HG02763 (cell line): ENCODE measurements at regions not wholly inside any gene's neighbourhood (a gene's known extent, or its start where the extent isn't known, plus 50 kb on each side); places are given as distances from the start of the nearest gene placed in this dataset.
A peak's percentile ranks its signal among the peaks of the same experiment; 100 is the strongest.
"Not testable (repeated sequence)": the region's sequence is repeated elsewhere in the genome, so short reads cannot be mapped to it uniquely, and the experiment has no call there.

Experiments used
- ATAC-seq: cut with Tn5 transposase; IDR thresholded peaks from one replicate; pipeline ENCODE4 v1.9.1; 2021; ENCODE audit warnings: mild to moderate bottlenecking, moderate library complexity; ENCODE audit not compliant: unreplicated experiment

DNA sequence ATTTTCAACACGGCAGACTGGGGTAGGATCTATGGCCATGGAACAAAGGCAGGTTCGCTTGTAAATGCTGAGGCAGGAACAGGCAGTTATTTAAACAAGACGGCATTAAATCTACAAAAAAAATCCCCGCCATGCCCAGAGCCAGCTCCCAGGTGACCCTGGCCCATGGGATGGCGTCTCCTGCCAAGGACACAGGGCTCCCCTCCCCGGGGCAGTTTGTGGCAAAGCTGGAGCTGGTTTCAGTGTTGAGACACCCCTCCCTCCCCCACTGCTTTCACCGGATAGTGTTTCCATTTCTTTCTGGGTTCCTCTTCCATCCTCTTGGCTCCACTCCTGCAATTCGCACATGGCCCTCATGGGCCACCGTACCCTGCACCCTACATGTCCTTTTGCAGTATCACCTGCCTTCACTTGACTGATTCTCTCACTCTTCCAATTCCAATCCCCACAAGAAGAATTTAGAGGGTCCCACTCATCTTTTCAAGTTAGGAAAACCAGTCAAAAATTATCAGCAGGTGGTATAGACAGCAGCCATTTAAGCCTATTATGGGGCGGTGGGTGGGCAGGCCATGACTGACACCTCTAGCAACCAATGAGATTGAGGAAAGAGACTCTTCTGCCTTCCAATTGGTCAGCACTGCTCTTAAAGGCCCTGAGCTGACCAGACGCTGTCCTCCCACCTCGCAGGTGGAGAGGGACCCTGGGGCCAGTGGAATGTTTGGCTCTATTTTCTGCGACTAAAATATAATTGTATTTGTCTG lies 52.0 kb downstream of the OLIG1 start:
- no peak for ATAC-seq

DNA sequence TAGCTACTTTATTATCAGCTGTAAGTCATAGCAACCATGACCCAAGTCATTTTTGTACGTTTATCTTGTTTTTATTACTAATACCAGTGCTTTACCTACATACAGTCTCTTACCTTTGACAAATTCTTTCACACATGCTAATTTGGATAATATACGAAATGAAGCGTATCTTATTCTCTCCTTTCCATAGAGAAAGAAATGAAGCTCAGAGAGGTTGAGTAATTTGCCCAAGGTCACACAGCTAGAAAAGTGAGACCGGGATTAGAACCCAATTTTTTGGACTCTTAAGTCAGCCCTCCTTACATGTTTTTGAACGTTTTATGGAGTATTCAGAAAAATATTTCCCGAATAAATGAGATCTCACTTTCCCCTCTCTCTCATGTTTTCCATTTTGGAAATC lies 52.6 kb downstream of the OLIG1 start:
- ATAC-seq = no peak

DNA sequence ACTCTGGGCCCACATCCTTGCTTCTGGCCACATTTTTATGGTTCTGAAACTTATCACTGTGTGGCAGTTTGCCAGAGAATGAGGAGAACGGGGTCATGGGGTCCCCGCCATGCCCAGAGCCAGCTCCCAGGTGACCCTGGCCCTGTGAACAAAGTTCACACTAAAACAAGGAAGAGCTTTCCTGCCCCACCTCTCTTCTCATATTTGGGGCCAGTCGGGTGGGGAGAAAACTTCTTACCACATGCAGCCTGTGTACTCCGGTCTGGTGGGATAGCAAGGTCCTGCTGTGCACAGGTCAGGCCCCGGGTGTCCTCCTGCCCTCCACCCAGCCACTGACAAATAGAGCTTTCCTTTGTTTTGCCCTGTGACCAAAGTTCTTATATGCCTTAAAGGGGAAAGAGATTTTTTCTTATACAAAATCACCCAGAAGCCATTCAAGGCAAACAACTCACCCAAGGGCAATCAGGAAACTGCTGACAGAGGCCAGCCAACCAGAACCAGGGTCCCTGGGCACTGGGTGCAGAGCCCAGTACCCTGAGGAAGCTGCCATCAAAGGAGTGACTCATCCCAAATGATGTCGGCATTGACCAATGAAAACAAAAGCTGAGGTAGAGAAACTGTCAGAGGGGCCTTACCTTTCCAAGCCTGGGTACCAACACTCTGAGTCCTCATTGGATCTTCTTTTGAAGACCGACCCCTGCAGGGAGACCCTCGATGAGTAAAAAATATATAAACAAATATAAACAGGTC lies 53.6 kb downstream of the OLIG1 start:
- no peak for ATAC-seq

DNA sequence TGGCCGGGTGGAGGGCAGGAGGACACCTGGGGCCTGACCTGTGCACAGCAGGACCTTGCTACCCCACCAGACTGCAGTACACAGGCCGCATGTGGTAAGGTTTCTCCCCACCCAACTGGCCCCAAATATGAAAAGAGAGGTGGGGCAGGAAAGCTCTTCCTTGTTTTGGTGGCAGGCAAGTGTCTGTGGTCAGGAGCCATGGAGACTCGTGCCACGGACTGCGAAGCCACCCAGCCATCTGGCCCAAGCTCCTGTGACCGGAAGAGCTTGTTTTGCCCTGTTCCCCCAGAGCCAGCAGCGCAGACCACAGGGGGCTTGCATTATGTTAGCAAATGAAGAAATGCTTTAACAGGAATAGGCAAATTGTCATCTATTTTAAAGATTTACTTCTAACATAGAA lies 54.9 kb downstream of the OLIG1 start:
- ATAC-seq = no peak

DNA sequence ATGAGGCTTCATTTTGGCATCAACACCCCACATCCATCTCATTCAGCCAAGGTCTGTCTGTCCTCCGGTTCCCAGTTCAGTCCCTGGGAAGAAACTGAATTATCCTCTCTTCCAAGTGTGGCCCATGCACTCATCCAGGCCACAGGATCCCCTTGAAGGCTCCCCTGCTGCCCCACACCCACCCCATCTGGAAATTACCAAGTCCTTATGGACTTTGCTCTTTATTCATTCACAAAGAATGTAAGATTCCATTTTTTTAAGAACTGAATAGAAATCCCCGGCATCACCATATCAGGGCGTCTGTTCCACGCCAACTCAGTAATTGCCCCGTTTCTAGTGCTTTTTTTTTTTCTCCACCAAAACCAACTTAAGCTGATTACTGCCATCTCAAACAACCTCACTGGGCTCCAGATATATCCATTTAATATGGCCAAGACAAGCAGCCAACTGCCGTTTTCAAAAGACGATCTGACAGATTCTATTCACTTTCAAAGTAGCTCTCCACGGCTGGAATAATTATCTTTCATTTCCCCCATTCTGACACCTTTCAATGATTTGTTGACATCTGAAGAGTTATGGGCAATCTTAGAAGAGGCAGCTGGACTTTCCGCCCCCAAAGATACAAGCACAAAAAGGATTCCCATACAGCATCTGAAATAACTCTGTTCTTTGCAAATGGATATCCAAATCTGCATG lies 55.9 kb downstream of the OLIG1 start:
- no peak for ATAC-seq

DNA sequence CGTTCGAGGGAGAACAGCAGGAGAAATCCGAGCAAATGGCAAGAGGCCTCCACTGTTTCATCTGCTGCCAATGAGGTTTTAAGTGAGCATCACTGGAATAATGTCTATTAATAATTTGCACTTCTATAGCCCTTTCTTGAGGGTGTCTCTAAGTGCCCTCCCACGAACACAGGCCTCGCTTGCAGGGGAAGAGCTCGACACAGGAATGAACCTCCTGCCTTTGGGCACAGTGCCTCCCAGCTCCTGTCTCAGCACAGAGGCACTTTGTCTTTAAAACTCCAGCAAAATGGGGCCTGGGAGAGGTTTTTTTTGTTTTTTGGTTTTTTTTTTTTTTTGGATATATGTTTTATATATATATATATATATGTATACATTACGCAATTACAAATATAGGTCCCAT lies 56.6 kb downstream of the OLIG1 start:
- ATAC-seq = no peak

DNA sequence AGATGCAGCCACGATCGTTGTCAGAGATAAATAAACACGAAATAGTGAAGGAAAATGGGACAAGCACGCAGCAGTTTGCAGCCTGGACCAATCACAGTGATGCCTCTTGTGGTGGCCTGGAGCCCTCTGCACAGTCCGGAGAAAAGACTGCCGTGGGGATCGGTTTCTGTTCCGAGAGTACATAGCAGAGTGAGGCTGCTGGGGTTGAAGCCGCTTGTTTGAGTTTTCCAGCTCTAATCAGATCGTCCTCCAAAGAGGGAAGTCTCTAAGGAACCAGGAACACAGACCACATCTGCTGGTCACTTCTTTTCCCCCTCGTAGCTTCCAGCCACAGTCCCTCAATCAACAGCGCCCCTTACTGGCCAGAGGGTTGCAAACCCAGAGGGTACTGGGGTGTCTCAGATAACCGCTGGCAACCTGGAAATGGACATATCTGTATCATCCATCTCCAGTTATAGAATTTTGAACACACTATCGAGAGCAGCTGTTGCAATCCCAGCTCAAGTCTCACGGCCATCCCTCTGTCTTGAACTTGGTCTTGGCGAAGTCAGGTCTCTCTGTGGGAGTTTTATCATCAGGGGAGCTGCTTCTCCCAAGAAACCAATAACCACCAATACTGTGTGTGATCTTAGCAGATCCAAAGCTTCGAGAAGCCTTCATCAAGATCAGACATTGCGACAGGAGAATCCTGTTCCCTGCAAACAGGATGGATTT lies 57.4 kb downstream of the OLIG1 start:
- ATAC-seq = peak; percentile 58

DNA sequence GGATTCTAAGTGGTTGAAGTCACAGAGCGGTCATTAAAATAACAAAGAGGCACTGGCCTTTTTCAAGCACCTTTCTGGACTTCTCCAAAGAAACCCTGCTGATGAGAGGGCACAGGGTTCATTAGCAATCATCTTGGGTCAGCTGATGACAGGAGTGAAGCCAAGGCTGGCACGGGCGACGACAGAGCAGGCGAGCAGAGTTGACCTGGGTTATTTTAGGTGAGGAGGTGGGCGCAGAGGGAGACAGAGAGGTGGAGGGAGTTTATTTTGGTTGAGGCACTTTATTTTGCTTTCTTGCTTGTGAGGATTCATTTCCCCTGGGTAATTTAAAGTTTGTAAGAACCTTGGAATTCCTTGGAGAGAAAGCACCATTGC lies 57.9 kb downstream of the OLIG1 start:
- ATAC-seq = no peak

DNA sequence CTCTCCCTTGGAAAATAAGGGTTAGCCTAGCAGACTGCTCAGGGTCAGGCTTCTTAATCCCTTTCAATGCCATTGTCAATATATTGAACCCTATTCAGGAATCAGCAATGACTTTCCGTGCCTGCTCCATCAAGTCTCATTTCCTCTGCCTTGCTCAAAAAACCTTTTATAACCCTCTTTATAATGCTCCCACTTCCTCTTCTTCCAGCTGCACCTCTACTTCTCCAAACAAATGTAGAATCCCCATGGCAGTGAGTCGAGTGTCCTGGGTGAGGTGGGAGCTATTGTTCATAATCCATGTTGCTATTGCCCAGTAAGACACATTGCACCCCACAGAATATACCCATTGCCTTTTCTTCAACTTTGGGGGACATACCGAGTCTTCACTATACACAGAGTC lies 58.6 kb downstream of the OLIG1 start:
- ATAC-seq = no peak

DNA sequence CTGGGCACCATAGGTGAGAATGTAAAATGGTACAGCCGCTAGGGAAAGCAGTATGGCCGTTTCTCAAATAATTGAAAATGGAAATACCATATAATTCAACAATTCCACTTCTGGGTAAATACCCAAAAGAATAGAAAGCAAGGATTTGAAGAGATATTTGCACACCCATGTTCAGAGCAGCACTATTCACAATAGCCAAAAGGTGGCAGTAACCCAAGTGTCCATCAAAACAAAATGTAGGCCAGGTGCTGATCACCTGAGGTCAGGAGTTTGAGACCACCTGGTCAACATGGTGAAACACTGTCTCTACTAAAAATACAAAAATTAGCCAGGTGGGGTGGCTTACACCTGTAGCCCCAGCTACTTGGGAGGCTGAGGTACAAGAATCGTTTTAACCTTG lies 62.1 kb downstream of the OLIG1 start:
- ATAC-seq = no peak

DNA sequence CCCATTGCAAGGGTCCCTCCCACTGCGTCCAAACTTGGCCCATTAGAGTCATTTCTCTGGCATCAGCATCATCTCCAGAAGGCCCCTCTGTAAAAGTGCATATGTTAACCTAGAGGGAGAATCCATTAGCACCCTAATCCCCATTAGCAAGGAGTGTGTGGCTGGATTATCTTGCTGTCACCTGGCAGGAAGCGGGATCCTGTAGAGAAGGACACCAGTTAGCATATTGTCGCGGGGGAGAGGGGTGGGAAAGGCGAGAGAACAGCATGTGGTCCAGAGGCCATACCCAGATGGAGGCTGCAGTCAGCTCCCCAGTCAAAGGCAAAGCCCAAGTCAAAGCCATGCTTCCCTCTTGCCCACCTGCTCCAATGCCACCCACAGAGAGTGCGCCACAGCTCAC lies 64.0 kb downstream of the OLIG1 start:
- no peak for ATAC-seq

DNA sequence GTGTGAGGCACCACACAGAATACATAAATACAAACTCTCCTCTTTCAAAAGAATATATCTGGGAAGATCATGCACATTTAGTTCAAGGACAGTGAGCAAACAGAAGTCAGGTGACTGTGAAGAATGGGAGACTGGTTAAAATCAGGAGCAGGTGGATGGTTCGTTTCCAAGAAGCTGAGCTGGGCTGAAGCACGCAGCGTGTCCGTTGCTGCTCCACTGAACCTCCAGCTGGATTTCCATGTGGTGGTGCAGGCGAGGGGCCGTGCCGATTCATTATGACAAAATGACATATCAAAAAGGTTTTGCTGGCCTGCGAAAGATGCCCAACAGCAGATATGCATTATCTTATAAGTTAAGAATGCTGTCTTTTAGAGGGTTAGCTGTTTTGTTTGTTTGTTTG lies 66.0 kb downstream of the OLIG1 start:
- ATAC-seq = no peak

DNA sequence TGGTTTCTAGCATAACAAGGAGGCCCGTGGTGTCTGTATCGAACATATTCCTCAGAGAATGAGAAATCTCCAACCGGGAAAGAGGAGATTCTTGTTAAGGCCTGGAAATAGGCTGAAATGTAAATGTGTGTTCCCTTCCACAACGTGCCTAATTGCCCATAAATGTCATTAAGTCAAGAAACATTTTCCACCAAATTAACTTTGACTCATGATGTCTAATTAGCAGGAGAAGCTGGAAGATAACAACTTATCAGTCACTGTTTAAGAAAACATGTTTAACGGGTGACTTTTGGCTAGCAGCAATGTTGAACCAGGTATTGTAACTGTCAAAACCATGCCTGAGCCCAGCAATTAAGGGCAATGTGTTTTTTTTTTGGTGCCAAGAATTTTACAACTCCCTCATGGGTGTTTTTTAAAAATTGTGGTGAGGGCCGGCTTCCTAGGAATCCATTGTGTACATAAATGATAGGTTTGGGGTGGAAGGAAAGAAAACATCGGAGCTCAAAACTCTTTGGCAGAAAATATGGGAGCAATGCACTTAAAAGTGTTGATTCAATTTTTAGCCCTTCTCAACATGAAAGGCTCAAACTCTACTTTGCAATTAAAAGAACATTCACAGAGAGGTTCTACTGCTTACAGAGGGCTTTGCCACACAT lies 67.0 kb downstream of the OLIG1 start:
- no peak for ATAC-seq

DNA sequence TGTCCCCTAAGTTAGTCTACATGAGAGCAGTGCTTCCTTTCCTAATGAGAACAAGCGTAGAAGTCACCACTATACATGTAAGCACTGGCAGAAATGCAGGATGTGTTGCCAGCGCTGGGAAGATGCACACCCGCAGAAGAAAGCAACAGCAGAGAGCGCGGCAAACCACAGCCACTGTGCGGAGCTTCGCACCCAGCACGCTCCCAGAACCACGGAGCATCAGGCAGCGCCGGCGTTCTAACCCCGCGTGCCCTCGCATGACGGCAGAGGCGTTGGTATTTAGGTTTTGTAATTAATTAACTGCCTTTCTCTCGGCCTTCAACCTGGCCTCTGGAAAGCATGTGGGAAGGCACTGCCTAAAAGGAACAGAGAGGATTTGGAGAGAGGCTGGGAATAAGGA lies 69.1 kb downstream of the OLIG1 start:
- ATAC-seq = no peak

DNA sequence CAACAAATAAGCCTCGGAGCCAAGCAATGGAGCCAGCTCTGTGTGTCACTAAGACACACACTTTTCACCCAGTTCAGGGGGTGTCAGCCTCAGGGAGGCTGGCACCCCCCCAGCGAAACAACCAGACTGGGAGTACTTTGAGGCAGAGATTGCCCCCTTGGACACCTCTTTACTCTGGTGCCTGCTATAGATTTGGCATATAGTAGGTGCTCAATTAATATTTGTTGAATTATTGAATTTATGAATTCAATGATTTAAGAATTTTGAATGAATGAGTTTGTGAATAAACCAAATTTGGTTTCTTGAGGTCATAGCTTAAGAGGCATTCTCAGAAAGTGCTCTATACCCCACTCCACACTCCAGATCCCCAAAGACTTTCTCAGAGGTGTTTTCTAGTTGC lies 70.3 kb downstream of the OLIG1 start:
- no peak for ATAC-seq

DNA sequence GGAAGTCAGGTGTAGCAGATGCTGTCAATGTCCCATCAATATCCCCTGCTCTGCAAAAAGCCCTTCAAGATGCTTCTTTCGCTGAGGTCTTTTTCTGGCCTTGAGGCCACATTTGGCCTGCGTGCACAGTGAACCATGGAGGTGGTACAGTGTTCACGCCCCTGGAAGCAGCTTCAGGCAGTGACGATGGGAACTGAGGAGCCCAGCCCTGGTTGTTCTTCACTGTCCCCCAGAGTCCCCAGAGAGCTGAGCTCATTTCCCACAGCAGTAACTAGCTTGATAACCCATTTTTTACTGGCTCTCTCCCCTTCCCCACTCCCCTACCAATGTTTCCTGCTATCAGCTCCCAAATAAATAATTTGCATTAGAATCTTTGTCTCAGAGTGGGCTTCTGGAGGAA lies 76.5 kb downstream of the OLIG1 start:
- ATAC-seq = no peak

DNA sequence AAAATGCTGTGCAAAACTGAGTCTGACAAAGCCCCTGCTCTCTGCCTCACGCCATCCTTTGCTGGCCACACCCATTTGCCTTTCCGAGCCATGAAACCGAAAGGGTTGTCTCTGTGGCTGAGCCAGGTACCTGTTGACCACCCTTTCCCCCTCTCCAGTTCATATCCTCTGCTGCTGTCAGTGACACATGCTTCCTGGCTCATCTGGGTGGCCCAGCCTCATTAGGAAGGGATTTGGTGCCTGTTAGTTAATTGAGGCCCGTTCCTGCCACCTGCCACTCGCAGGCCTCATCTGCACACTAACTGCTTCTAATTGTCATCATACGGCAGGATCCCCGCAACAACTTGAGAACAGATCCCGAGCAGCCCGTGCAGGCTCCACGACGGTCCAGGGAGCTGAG lies 79.2 kb downstream of the OLIG1 start:
- no peak for ATAC-seq

DNA sequence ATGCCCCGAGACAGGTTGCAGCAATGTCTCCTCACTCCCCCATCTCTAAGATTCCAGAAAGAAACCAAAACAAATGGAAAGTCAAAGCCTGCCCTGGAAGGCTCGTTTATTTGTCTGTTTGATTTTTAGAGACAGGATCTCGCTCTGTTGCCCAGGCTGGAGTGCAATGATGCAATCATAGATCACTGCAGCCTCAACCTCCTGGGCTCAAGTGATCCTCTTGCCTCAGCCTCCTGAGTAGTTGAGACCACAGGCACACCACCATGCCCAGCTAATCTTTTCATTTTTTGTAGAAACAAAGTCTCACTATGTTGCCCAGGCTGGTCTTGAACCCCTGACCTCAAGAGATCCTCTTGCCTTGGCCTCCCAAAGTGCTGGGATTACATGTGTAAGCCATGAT lies 78.8 kb upstream of the IFNAR2 start:
- ATAC-seq = not testable (repeated sequence)

DNA sequence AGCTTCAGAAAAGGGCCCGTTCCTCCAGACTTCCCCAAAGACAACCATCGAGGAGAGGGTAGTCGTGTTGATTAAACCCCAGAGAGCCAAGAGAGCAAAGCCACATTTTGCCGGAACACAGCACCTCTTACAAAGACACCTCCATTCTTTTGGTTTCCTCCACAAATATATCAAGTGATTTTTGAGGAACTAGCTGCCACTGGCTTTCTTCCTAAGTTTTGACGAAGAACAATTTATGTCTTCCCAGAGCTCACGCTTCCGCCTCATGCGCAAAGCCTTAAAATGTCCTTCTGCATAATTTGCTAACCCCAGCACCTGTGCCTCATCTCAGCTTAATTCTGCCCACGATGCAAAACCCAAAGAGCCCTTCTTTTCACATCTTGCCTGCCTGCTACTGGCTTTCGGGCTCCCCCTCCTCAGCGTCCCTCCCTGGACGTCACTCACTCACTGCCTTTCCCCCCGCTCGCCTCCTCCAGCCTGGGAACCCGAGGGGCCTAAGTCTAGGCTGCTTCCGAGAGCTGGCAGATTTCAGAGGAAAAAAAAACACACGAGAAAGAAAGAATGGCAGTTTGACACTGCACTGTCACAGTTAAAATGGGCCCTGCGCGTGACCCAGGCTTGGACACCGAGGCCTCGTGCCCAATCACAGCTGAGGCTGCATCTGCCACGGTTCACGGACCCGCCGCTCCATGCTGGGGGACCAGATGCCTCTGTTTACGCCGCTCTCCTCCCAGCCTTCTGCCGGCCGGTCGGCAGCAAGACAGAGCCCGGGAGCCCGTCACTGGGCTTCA lies 77.6 kb upstream of the IFNAR2 start:
- ATAC-seq = no peak

DNA sequence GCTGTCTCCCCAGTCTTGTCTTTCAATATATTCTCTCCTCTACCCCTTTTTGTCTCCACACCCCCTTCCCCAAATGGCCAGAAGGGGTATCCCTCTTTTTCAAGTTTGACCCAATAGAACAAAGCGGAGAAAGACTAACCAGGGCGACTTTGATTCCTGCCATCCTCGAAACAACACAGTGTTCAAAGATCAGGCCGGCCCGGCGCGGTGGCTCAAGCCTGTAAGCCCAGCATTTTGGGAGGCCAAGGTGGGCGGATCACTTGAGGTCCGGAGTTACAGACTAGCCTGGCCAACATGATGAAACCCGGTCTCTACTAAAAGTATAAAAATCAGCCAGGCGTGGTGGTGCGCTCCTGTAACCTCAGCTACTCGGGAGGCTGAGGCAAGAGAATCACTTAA lies 77.0 kb upstream of the IFNAR2 start:
- no peak for ATAC-seq
